OCI-LY3 (cell line): ENCODE measurements at regions not wholly inside any gene's neighbourhood (a gene's known extent, or its start where the extent isn't known, plus 50 kb on each side); places are given as distances from the start of the nearest gene placed in this dataset.

ENCODE experiments used
- CTCF ChIP-seq: fragments of 200-600, 300-600 bp; sonication (generic); IDR thresholded peaks from 2 replicates; pipeline ENCODE4 v1.5.1; 2014; ENCODE audit warnings: antibody characterized with exemption, low read length, low read depth
- EZH2phosphoT487 ChIP-seq: fragments of 200-600 bp; shearing (Covaris generic); IDR thresholded peaks from 2 replicates; pipeline ENCODE4 v1.6.1; 2018; ENCODE audit warnings: antibody characterized with exemption, mixed run types, low read depth

DNA sequence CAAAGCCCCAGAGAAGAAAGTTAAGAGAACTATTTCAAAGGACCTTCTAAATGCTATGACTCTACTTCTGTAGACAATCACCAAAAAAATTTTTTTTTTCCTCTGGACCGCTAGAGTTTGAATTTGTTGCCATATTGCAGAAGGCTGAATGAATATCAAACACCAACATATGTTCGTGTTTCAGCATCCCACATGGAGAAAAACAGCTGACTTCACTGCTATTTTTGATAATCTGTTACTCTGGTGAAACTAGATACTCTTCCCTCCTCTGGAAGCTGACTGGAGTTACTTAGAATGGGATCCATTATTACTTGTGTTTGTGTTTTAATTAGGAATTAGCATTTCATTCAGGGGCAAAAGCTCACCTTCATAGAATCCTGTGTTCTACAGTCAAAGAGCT is 447.0 kb downstream of the AASDHPPT start:
- no peak for TF ChIP-seq CTCF
- TF ChIP-seq EZH2phosphoT487 = no peak
